Spleen (tissue), 11 donors: ENCODE measurements at regions not wholly inside any gene's neighbourhood (a gene's known extent, or its start where the extent isn't known, plus 50 kb on each side); places are given as distances from the start of the nearest gene placed in this dataset.

Source experiments
- DNase-seq: peaks from one replicate; pipeline ENCODE4 v3.0.0-alpha.2; 2020
- H3K27ac ChIP-seq, 8 donors: fragments of 200-600 bp; sonication (generic) in 7 of 8; 1 replicate in 4 of 8; 2 replicates in 4 of 8; pipeline versions ENCODE4 v1.5.0 to v1.8.0; 2016 to 2021; ENCODE audit warnings: inconsistent platforms in 4 of 8, mild to moderate bottlenecking in 4 of 8, moderate library complexity in 1 of 8
- H3K27me3 ChIP-seq, 7 donors: fragments of 200-600 bp; sonication (generic) in 6 of 7; replicated peaks in 1 of 7; 1 replicate in 4 of 7; 2 replicates in 3 of 7; pipeline versions ENCODE4 v1.5.0 to v1.8.0; 2016 to 2021; ENCODE audit warnings: inconsistent platforms in 3 of 7, mild to moderate bottlenecking in 1 of 7
- H3K36me3 ChIP-seq, 6 donors: fragments of 200-600 bp; sonication (generic) in 5 of 6; 1 replicate in 4 of 6; 2 replicates in 2 of 6; pipeline versions ENCODE4 v1.5.0 to v1.8.0; 2016 to 2021; ENCODE audit warnings: inconsistent platforms in 2 of 6
- H3K4me1 ChIP-seq, 6 donors: fragments of 200-600 bp; sonication (generic) in 5 of 6; 1 replicate in 3 of 6; 2 replicates in 3 of 6; pipeline versions ENCODE4 v1.5.0 to v1.8.0; 2016 to 2021; ENCODE audit warnings: inconsistent platforms in 3 of 6
- H3K4me3 ChIP-seq, 8 donors: fragments of 200-600 bp; sonication (generic) in 7 of 8; 1 replicate in 4 of 8; 2 replicates in 4 of 8; pipeline versions ENCODE4 v1.5.0 to v1.8.0; 2016 to 2021; ENCODE audit warnings: inconsistent platforms in 4 of 8, mild to moderate bottlenecking in 4 of 8, moderate library complexity in 2 of 8
- H3K9me3 ChIP-seq, 8 donors: fragments of 200-600 bp; sonication (generic) in 7 of 8; 1 replicate in 4 of 8; 2 replicates in 4 of 8; pipeline versions ENCODE4 v1.5.0 to v1.8.0; 2016 to 2021; ENCODE audit warnings: inconsistent platforms in 4 of 8
- POLR2A ChIP-seq, 3 donors: fragments of 450-650 bp; IDR thresholded peaks; one replicate each; pipeline ENCODE4 v1.5.1; 2017; ENCODE audit warnings: antibody characterized with exemption in 3 of 3, mild to moderate bottlenecking in 1 of 3
- POLR2AphosphoS5 ChIP-seq, 3 donors: sonication (generic); formaldehyde crosslinking; IDR thresholded peaks; one replicate each; pipeline ENCODE4 v1.5.1; 2017; ENCODE audit warnings: antibody characterized with exemption in 3 of 3
- WGBS, 5 donors: extraction: QIAGEN DNeasy Blood & Tissue Kit in 3 of 5; methylation state at CpG; one replicate each; pipeline versions ENCODE4 v1.1.5 to v1.1.7; 2013 to 2018; 5-methylcytosine and 5-hydroxymethylcytosine counted together
- intact Hi-C: fragments of 100-400 bp; cut with DNase I; formaldehyde crosslinking; loops from one replicate; pipeline ENCODE4 v1.15.0; 2023; ENCODE audit warnings: low total_unique reads
- TF ChIP-seq, protein P1 (sequence below), 11 experiments: fragments of 200-600 bp in 7 of 11; fragments of 450-650 bp in 4 of 11; sonication (generic) in 4 of 11; IDR thresholded peaks in 8 of 11; conservative IDR thresholded peaks in 3 of 11; 1 replicate in 7 of 11; 2 replicates in 4 of 11; pipeline versions ENCODE4 v1.4.0 to v1.8.0; 2016 to 2021; ENCODE audit warnings: antibody characterized with exemption in 11 of 11, inconsistent platforms in 4 of 11, mild to moderate bottlenecking in 1 of 11
- donor health status: healthy with polysubstance abuse.
- donor health status: DM: no; HTN: no; CAD: no; lungs with moderate emphysema.
- donor health status: DM: no; HTN: no; CAD: no.
- donor health status: Bipolar disorder and iron deficiency.
- donor health status: healthy.
- donor health status: DM: no; HTN: no; CAD: no.
- donor health status: DM: yes; HTN: yes; CAD: no.

DNA sequence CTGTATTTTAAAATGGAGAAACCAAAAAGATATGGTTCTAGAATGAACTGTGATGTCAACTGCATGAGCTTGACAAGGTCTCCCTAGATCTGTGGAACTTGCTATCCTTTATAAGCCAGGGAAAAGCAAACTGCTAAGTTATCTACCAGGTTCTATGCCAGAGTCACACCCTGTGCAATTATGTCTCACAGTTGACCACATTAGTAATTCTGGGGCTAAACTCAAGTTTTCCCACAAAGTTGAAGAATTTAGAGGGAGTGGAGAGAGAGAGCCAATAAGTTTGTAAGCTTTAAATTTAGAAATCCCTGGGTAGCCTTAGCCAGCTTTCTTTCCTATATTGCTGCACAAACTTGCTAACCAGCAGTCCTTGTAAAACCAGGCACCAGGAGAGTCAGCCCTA is 407.0 kb upstream of the SASH1 start:
- no peaks in the 10 kb centered on the region for H3K9me3 ChIP-seq
- DNase-seq, result no peak
- H3K4me1 ChIP-seq, result no peaks in the 10 kb centered on the region
- H3K27ac ChIP-seq, result no peak overlapping the region
- no peak for TF ChIP-seq POLR2A (IDR thresholded peaks at IDR 0.05)
- TF ChIP-seq, protein P1, sequence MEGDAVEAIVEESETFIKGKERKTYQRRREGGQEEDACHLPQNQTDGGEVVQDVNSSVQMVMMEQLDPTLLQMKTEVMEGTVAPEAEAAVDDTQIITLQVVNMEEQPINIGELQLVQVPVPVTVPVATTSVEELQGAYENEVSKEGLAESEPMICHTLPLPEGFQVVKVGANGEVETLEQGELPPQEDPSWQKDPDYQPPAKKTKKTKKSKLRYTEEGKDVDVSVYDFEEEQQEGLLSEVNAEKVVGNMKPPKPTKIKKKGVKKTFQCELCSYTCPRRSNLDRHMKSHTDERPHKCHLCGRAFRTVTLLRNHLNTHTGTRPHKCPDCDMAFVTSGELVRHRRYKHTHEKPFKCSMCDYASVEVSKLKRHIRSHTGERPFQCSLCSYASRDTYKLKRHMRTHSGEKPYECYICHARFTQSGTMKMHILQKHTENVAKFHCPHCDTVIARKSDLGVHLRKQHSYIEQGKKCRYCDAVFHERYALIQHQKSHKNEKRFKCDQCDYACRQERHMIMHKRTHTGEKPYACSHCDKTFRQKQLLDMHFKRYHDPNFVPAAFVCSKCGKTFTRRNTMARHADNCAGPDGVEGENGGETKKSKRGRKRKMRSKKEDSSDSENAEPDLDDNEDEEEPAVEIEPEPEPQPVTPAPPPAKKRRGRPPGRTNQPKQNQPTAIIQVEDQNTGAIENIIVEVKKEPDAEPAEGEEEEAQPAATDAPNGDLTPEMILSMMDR (IDR thresholded peaks at IDR 0.05 in 8 of 11, conservative IDR thresholded peaks at IDR 0.05 in 3 of 11), result no peak
- no peak for TF ChIP-seq POLR2AphosphoS5 (IDR thresholded peaks at IDR 0.05)
- H3K27me3 ChIP-seq, result peaks cover 0 to 8% (median 0%) of the 10 kb centered on the region in 7 donors
- intact Hi-C loops, result no loop called here
- H3K36me3 ChIP-seq, result no peaks in the 10 kb centered on the region
- no peak overlapping the region for H3K4me3 ChIP-seq

GRCh38 chr6:147936703-147937470 is 405.8 kb upstream of the SASH1 start:
- intact Hi-C loops, result no loop called here
- no peak overlapping the region for H3K4me3 ChIP-seq
- no peaks in the 10 kb centered on the region for H3K9me3 ChIP-seq
- no peaks in the 10 kb centered on the region for H3K36me3 ChIP-seq
- TF ChIP-seq POLR2A (IDR thresholded peaks at IDR 0.05) (no peak), POLR2AphosphoS5 (IDR thresholded peaks at IDR 0.05) (no peak)
- TF ChIP-seq, protein P1 (IDR thresholded peaks at IDR 0.05 in 8 of 11, conservative IDR thresholded peaks at IDR 0.05 in 3 of 11), result no peak
- no peak overlapping the region for H3K27ac ChIP-seq
- no peak for DNase-seq
- peaks cover 0 to 4% (median 0%) of the 10 kb centered on the region in 7 donors for H3K27me3 ChIP-seq
- WGBS, 5 donors, result 77 to 86% (median 83%) methylated on average over 2 of the region's 2 CpGs
- no peaks in the 10 kb centered on the region for H3K4me1 ChIP-seq

GRCh38 chr6:147941143-147941542 is 401.5 kb upstream of the SASH1 start:
- H3K27ac ChIP-seq, result no peak overlapping the region
- intact Hi-C loops, result no loop called here
- WGBS, 5 donors, result 40 to 81% (median 57%) methylated on average over 4 of the region's 4 CpGs
- no peaks in the 10 kb centered on the region for H3K27me3 ChIP-seq
- H3K4me3 ChIP-seq, result no peak overlapping the region
- peaks cover 0 to 24% (median 4%) of the 10 kb centered on the region in 8 donors for H3K9me3 ChIP-seq
- DNase-seq, result no peak
- no peaks in the 10 kb centered on the region for H3K4me1 ChIP-seq
- H3K36me3 ChIP-seq, result no peaks in the 10 kb centered on the region
- TF ChIP-seq POLR2AphosphoS5 (IDR thresholded peaks at IDR 0.05), result no peak
- TF ChIP-seq POLR2A (IDR thresholded peaks at IDR 0.05), result no peak
- TF ChIP-seq, protein P1 (IDR thresholded peaks at IDR 0.05 in 8 of 11, conservative IDR thresholded peaks at IDR 0.05 in 3 of 11), result no peak

GRCh38 chr6:147942363-147942762 is 400.3 kb upstream of the SASH1 start:
- intact Hi-C loops, result no loop called here
- H3K4me3 ChIP-seq, result no peak overlapping the region
- H3K4me1 ChIP-seq, result no peaks in the 10 kb centered on the region
- no peak overlapping the region for H3K27ac ChIP-seq
- 42 to 72% (median 53%) methylated on average over 3 of the region's 3 CpGs for WGBS, 5 donors
- no peaks in the 10 kb centered on the region for H3K27me3 ChIP-seq
- TF ChIP-seq POLR2AphosphoS5 (IDR thresholded peaks at IDR 0.05), result no peak
- TF ChIP-seq, protein P1 (IDR thresholded peaks at IDR 0.05 in 8 of 11, conservative IDR thresholded peaks at IDR 0.05 in 3 of 11), result no peak
- no peak for TF ChIP-seq POLR2A (IDR thresholded peaks at IDR 0.05)
- no peak for DNase-seq
- H3K9me3 ChIP-seq, result peaks cover 0 to 24% (median 4%) of the 10 kb centered on the region in 8 donors
- no peaks in the 10 kb centered on the region for H3K36me3 ChIP-seq
